Gastroesophageal sphincter (tissue), 4 donors: ENCODE measurements at regions not wholly inside any gene's neighbourhood (a gene's known extent, or its start where the extent isn't known, plus 50 kb on each side); places are given as distances from the start of the nearest gene placed in this dataset.

Experiments
- ATAC-seq: fragments of 150-250 bp; one replicate; pipeline ENCODE4 v1.9.1; 2016; ENCODE audit warnings: mild to moderate bottlenecking, moderate library complexity
- H3K27ac ChIP-seq, 4 donors: fragments of 200-600 bp; sonication (generic) in 3 of 4; 1 replicate in 3 of 4; 2 replicates in 1 of 4; pipeline ENCODE4 v1.5.1; 2016 to 2019
- H3K27me3 ChIP-seq: fragments of 200-600 bp; sonication (generic); one replicate; pipeline ENCODE4 v1.5.1; 2019
- H3K36me3 ChIP-seq, 2 donors: fragments of 200-600 bp; sonication (generic); one replicate each; pipeline ENCODE4 v1.5.1; 2019; ENCODE audit warnings: control low read depth in 1 of 2
- H3K4me1 ChIP-seq, 3 donors: fragments of 200-600 bp; sonication (generic); 1 replicate in 2 of 3; 2 replicates in 1 of 3; pipeline ENCODE4 v1.5.1; 2016 to 2019; ENCODE audit warnings: control low read depth in 2 of 3
- H3K4me3 ChIP-seq, 2 donors: fragments of 200-600 bp; sonication (generic); one replicate each; pipeline ENCODE4 v1.5.1; 2019; ENCODE audit warnings: mild to moderate bottlenecking in 1 of 2, moderate library complexity in 1 of 2
- H3K9me3 ChIP-seq, 3 donors: fragments of 200-600 bp; sonication (generic); one replicate each; pipeline ENCODE4 v1.5.1; 2017 to 2019; ENCODE audit warnings: control low read depth in 2 of 3
- CTCF ChIP-seq, 4 experiments: fragments of 200-600 bp in 2 of 4; fragments of 450-650 bp in 2 of 4; sonication (generic) in 1 of 4; IDR thresholded peaks; one replicate each; pipeline ENCODE4 v1.5.1; 2017 to 2019; ENCODE audit warnings: antibody characterized with exemption in 4 of 4, mild to moderate bottlenecking in 2 of 4, moderate library complexity in 2 of 4
- EP300 ChIP-seq: sonication (generic); formaldehyde crosslinking; IDR thresholded peaks from one replicate; pipeline ENCODE4 v1.6.1; 2017; ENCODE audit warnings: antibody characterized with exemption, mild to moderate bottlenecking
- POLR2A ChIP-seq, 2 donors: fragments of 450-650 bp; IDR thresholded peaks; one replicate each; pipeline ENCODE4 v1.6.1; 2017; ENCODE audit warnings: antibody characterized with exemption in 2 of 2, mild to moderate bottlenecking in 2 of 2, moderate library complexity in 1 of 2
- POLR2AphosphoS5 ChIP-seq: sonication (generic); formaldehyde crosslinking; IDR thresholded peaks from one replicate; pipeline ENCODE4 v1.6.1; 2017; ENCODE audit warnings: antibody characterized with exemption
- WGBS, 2 donors: methylation state at CpG; one replicate each; pipeline ENCODE4 v1.1.5; 2018; ENCODE audit warnings: low coverage in 1 of 2; 5-methylcytosine and 5-hydroxymethylcytosine counted together

GRCh38 chr21:26227130-26227529, 56.6 kb upstream of the APP start:
- H3K4me3 ChIP-seq = no peak overlapping the region
- H3K27me3 ChIP-seq = no peaks in the 10 kb centered on the region
- ATAC-seq = no peak
- no peak overlapping the region for H3K27ac ChIP-seq
- no peaks in the 10 kb centered on the region for H3K4me1 ChIP-seq
- no peaks in the 10 kb centered on the region for H3K36me3 ChIP-seq
- H3K9me3 ChIP-seq = no peaks in the 10 kb centered on the region
- 75 to 79% methylated on average over 2 of the region's 2 CpGs for WGBS, 2 donors
- TF ChIP-seq EP300 (no peak), POLR2A (IDR thresholded peaks at IDR 0.05) (no peak), CTCF (IDR thresholded peaks at IDR 0.05) (no peak)

DNA sequence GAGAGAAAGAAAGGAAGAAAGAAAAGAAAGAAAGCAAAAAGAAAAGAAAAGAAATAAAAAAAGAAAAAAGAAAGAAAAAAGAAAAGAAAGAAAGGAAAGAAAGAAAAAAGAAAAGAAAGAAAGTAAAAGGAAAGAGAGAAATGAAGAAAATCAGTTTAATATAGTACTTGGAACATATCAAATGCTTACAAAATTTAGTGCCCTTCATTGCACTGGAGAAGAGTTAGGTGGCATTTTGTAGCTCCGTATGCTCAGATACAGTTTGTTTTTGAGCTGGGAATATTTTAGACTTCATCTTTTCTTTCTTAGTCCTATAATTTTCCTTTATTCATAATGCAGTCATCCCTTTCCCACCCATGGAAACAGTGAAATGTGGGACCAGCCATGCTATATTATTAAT, 56.2 kb upstream of the APP start:
- no peak for TF ChIP-seq EP300
- TF ChIP-seq POLR2A (IDR thresholded peaks at IDR 0.05) = no peak
- no peak for TF ChIP-seq POLR2AphosphoS5
- no peak for TF ChIP-seq CTCF (IDR thresholded peaks at IDR 0.05)
- Histone ChIP-seq H3K27me3 (no peaks in the 10 kb centered on the region), H3K9me3 (no peaks in the 10 kb centered on the region), H3K4me1 (peaks cover 0 to under 1% (median 0%) of the 10 kb centered on the region in 3 donors), H3K27ac (no peak overlapping the region), H3K36me3 (no peaks in the 10 kb centered on the region), H3K4me3 (no peak overlapping the region)
- no peak for ATAC-seq
- 80 to 87% methylated on average over 1 of the region's 1 CpG for WGBS, 2 donors

GRCh38 chr21:26225046-26225445, 54.5 kb upstream of the APP start:
- WGBS, 2 donors = 90 to 100% methylated on average over 2 of the region's 2 CpGs
- TF ChIP-seq POLR2A (IDR thresholded peaks at IDR 0.05) = no peak
- no peak overlapping the region for H3K27ac ChIP-seq

GRCh38 chr21:26224366-26224765, 53.8 kb upstream of the APP start:
- ATAC-seq = no peak
- no peaks in the 10 kb centered on the region for H3K36me3 ChIP-seq
- H3K27ac ChIP-seq = no peak overlapping the region
- H3K4me3 ChIP-seq = no peak overlapping the region
- H3K27me3 ChIP-seq = no peaks in the 10 kb centered on the region
- 76 to 96% methylated on average over 2 of the region's 2 CpGs for WGBS, 2 donors
- TF ChIP-seq POLR2AphosphoS5 (no peak), POLR2A (IDR thresholded peaks at IDR 0.05) (no peak), EP300 (no peak), CTCF (IDR thresholded peaks at IDR 0.05) (no peak)
- no peaks in the 10 kb centered on the region for H3K9me3 ChIP-seq
- H3K4me1 ChIP-seq = peaks cover 0 to 11% (median 0%) of the 10 kb centered on the region in 3 donors

More at GRCh38 chr21:26225046-26225445, 54.5 kb upstream of the APP start:
- Histone ChIP-seq H3K9me3 (no peaks in the 10 kb centered on the region), H3K4me1 (peaks cover 0 to 11% (median 0%) of the 10 kb centered on the region in 3 donors), H3K4me3 (no peak overlapping the region), H3K36me3 (no peaks in the 10 kb centered on the region), H3K27me3 (no peaks in the 10 kb centered on the region)
- ATAC-seq = no peak
